ENCODE measurements at regions not wholly inside any gene's neighbourhood (a gene's known extent, or its start where the extent isn't known, plus 50 kb on each side); places are given as distances from the start of the nearest gene placed in this dataset.

DNA sequence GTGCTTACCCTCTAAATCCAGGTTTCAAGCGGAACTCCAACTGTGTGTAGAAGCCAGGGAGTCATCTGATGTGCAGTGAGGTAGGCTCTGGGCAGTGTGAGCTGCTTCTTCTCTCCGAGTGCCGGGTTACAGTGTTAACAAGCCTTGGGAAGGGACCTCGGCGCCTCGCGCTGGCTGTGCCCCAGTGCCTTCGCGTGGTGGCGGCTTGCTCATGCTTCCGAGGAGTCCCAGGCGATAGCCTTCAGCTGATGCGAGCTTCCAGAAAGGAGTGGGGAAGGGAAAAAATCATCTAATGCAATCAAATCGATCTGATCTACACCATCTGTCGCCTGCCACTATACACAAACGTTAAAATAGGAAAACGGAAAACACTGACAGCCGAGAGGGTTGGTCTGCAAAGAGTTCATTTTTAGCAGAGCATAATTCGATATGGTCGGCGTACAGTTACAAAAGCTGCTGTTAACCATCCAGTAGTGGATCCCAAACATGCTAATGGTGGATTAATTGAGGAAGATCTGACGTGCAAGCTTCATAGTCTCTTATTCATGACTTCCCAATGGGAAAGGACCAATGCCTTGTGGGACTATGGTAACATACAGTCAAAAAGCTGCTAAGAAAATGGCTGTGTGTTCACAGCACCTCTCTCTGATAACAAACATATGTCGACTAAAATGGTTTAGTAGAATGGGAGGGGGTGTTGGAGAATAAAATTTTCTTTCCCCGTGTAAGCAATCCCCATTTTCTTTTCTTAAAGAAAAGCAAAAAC is 128.7 kb upstream of the DPYD start:
- CTCF ChIA-PET, result interaction anchor here (1.0 to 2.6 kb wide), 6 partner anchors 41 to 1084 kb away, joined by 3 to 10 read pairs (median 5); no protein-coding TSS in a partner anchor
- 14% methylated on average over 24 of the region's 24 CpGs for WGBS (ENCODE audit: insufficient coverage, insufficient replicate concordance, low lambda C conversion rate, missing lambda C conversion rate)
- Histone ChIP-seq H3K27me3 (replicated peaks in 1 of 2; ENCODE audit: control insufficient read depth in 2 of 2, insufficient read depth in 2 of 2, low read length in 1 of 2) (peaks cover 7 to 23% of the 10 kb centered on the region in 2 experiments), H3K9ac (ENCODE audit: control insufficient read depth, insufficient read depth, low read length) (no peak overlapping the region), H3K79me2 (ENCODE audit: control insufficient read depth, insufficient read depth, low read length) (no peaks in the 10 kb centered on the region), H4K20me1 (ENCODE audit: control insufficient read depth, insufficient read depth) (no peaks in the 10 kb centered on the region), H3K9me3 (replicated peaks; ENCODE audit: control insufficient read depth, insufficient read depth, low read length) (no peaks in the 10 kb centered on the region), H2AFZ (ENCODE audit: control insufficient read depth, low read depth, low read length) (no peak overlapping the region), H3K4me2 (ENCODE audit: control insufficient read depth, insufficient read depth) (no peak overlapping the region), H3K27ac (ENCODE audit: control insufficient read depth, insufficient read depth) (no peak overlapping the region), H3K4me1 (ENCODE audit: control insufficient read depth, insufficient read depth, low read length) (no peaks in the 10 kb centered on the region), H3K36me3 (ENCODE audit: control insufficient read depth in 2 of 2, insufficient read depth in 2 of 2, low read length in 1 of 2) (no peaks in the 10 kb centered on the region), H3K4me3 (no peak overlapping the region)
- BruUV-seq (replicated peaks), result no TSS peak
- SMC1A ChIA-PET (ENCODE audit: uncharacterized antibody, unreplicated experiment), result interaction anchor here (0.8 to 3.7 kb wide), 5 partner anchors 42 to 1001 kb away, joined by 3 to 20 read pairs (median 4); no protein-coding TSS in a partner anchor
- intact Hi-C loops (cut with micrococcal nuclease; ENCODE audit: unreplicated experiment) (loop anchor here (2.0 to 10.0 kb wide), 5 partner anchors 227 to 1815 kb away; no protein-coding TSS in a partner anchor), in situ Hi-C loops (cut with MboI) (loop anchor here (10.0 kb wide), 1 partner anchor 905 kb away; no protein-coding TSS in a partner anchor)
- no peak for DNase-seq (ENCODE audit: low read depth, low spot score)
- TF ChIP-seq ZNF274 (IDR thresholded peaks at IDR 0.05; ENCODE audit: insufficient read depth, insufficient read length) (no peak), SPI1 (IDR thresholded peaks at IDR 0.05; ENCODE audit: borderline replicate concordance, insufficient read depth, low read depth, low read length) (no peak), BHLHE40 (IDR thresholded peaks at IDR 0.05; ENCODE audit: borderline replicate concordance in 1 of 2, low read depth in 2 of 2, low read length in 1 of 2) (no peak), CHD4 (IDR thresholded peaks at IDR 0.05) (no peak), CBX3 (IDR thresholded peaks at IDR 0.05; ENCODE audit: borderline replicate concordance, low read depth) (no peak), GABPA (IDR thresholded peaks at IDR 0.05; ENCODE audit: low read depth) (no peak), SUPT20H (IDR thresholded peaks at IDR 0.05; ENCODE audit: borderline replicate concordance, control insufficient read depth, low read depth, low read length) (no peak), RUNX3 (IDR thresholded peaks at IDR 0.05; ENCODE audit: low read length) (no peak), TAF1 (IDR thresholded peaks at IDR 0.05; ENCODE audit: borderline replicate concordance, low read depth, low read length) (no peak), HCFC1 (IDR thresholded peaks at IDR 0.05; ENCODE audit: low read length) (no peak), JUNB (IDR thresholded peaks at IDR 0.05) (no peak), PBX3 (IDR thresholded peaks at IDR 0.05; ENCODE audit: insufficient replicate concordance, low read depth, low read length) (no peak), HDAC6 (IDR thresholded peaks at IDR 0.05; ENCODE audit: unreplicated experiment) (no peak), RB1 (IDR thresholded peaks at IDR 0.05; ENCODE audit: borderline replicate concordance) (no peak), MEF2A (IDR thresholded peaks at IDR 0.05; ENCODE audit: insufficient read depth, low read depth, low read length) (no peak)
- TF ChIP-seq, protein P1, sequence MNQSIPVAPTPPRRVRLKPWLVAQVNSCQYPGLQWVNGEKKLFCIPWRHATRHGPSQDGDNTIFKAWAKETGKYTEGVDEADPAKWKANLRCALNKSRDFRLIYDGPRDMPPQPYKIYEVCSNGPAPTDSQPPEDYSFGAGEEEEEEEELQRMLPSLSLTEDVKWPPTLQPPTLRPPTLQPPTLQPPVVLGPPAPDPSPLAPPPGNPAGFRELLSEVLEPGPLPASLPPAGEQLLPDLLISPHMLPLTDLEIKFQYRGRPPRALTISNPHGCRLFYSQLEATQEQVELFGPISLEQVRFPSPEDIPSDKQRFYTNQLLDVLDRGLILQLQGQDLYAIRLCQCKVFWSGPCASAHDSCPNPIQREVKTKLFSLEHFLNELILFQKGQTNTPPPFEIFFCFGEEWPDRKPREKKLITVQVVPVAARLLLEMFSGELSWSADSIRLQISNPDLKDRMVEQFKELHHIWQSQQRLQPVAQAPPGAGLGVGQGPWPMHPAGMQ (IDR thresholded peaks at IDR 0.05; ENCODE audit: borderline replicate concordance), result no peak
- POLR2A ChIA-PET, result no interaction called here
- RAD21 ChIA-PET (ENCODE audit: unreplicated experiment), result interaction anchor here (0.9 to 2.3 kb wide), 4 partner anchors 130 to 911 kb away, joined by 3 to 10 read pairs (median 3); partner anchors contain the start of gene DPYD
- no peak for FAIRE-seq
- no peak for ATAC-seq

Measured in GM12878 (cell line).